ENCODE measurements at regions not wholly inside any gene's neighbourhood (a gene's known extent, or its start where the extent isn't known, plus 50 kb on each side); places are given as distances from the start of the nearest gene placed in this dataset.
"Not testable (repeated sequence)": the region's sequence is repeated elsewhere in the genome, so short reads cannot be mapped to it uniquely, and the experiment has no call there.

- DNase-seq, result not testable (repeated sequence)
These were observed 338.1 kb downstream of the ANAPC1 start for GRCh38 chr2:111545723-111546431.

GRCh38 chr2:111546578-111546977 is 337.4 kb downstream of the ANAPC1 start:
- not testable (repeated sequence) for DNase-seq

- DNase-seq, result not testable (repeated sequence)
These were observed 334.8 kb downstream of the ANAPC1 start for GRCh38 chr2:111549174-111549573.

DNA sequence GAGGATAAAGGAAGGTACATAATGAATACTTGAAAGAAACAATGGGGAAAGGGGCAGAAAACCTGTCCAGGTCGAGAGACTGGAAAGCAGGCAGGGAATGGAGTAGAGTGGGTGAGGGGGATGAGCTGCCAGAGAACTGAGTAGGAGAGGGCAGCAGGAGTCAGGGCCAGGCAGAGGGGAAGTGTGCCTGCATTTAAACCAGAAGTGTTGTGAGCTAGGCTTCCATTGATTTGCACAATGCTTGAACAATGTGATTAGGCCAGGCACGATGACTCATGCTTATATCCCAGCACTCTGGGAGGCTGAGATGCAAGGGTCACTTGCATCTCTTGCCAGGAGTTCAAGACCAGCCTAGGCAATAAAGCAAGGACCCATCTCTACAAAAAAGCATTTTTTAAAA is 332.6 kb downstream of the ANAPC1 start:
- DNase-seq, result not testable (repeated sequence)

DNA sequence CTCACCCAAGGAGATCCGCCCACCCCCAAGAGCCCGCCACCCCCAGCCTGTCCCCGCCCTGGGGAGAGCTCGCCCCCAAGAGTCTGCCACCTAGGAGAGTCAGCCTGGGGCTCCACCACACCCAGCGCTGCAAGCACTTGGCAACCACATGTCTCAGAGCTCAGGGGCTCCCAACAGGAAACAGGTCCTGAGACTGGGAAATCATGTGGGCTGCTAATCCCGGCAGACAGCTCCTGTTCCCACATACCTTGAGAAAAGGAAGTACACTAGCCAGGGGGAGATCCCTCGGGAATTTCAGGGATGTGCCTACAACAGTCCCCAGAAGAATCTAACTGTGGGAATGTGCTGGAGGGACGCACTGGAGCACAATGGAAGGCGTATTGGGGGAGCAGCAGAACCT is 331.4 kb downstream of the ANAPC1 start:
- not testable (repeated sequence) for DNase-seq

DNA sequence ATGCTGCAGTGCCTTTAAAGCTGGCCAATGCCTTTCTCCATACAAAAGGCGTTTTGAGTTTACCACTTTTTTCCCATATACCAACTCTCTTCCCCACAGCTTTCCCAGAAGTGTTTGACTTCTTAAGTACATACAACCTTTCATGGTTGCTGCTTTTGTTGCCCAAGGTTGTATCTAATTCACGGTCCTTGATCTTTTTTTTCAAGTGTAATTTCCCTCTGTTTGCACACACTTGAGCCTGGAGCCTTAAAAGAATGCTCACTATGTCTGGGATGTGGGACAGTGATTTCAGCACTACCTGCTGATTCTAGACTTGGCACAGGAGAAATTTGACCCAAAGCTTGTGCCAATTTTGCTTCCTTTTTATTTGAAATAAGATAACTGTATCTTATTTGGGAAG is 324.7 kb downstream of the ANAPC1 start:
- DNase-seq, result not testable (repeated sequence)

GRCh38 chr2:111559814-111560213 is 324.2 kb downstream of the ANAPC1 start:
- DNase-seq, result not testable (repeated sequence)

- DNase-seq, result not testable (repeated sequence)
These were observed 317.9 kb downstream of the ANAPC1 start for GRCh38 chr2:111566068-111566467.

DNA sequence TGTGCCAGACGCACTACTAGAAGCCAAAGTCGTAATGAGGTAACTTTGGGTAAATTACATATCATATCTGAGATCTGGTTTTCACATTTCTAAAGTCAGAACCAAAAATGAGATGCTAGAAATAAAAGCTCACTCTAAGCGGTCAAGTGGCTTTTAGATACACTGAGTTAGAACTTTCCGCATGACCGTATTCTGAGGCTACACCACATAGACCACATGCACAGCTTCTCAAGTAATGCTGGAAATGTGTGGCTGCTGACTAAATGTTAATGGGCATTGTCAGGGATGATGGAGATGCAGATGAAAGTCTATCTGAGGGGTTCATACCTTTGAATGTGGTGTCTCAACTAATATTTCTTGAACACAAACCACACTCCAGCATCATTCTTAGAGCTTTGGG is 316.8 kb downstream of the ANAPC1 start:
- DNase-seq, result not testable (repeated sequence)

- not testable (repeated sequence) for DNase-seq
These were observed 314.4 kb downstream of the ANAPC1 start for GRCh38 chr2:111569356-111570199.

DNA sequence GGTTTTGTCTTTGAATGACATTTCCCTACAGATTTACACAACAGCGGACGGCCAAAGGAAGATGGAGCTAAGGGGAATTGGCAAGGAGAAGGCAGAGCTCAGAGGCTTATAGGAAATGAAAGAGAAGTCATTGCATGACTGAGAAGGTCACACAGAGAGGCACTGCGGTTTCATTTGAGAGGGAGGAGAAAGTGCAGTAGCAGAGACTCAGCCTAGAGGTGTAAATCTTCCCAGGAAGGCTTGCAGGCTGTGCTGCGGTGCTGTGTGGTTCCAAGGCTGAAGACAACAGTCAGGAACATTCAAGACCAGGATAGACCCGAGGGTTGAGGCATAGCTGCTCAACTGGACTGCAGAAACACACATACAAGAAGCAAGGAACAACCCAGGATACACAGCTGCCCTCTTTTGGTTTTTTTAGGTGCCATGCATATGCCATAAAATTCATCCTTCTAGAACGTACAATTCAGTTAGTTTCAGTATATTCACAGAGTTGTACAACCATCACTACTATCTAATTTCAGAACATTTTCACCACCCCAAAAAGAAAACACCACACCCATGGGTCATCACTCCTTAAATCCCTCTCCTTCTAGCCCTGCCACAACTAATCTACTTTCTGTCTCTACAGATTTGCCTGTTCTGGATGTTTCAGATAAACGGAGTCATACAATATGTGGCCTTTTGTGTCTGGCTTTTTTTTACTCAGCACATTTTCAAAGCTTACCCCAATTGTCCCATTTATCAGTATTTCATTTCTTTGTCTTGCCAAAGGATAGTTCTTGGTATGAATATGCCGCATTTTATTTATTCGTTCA is 313.5 kb downstream of the ANAPC1 start:
- not testable (repeated sequence) for DNase-seq

DNA sequence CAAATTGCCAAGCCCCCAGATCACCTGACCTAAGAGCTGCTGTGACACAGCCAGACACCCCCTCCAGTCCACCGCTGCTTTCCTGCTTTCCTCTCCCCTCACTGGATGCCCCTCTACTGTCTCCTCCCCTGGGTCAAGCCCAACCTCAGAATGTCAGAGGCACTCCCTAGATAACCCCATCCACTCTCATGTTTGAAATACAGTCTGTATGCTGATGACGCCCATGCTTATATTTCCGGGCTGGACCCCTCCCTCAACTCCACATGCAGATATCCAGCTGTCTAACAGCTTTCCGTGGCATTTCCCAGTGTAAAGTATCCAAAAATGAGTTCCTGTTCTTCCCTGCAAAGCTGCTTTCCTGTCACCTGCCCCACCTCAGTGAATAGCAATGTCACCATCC is 309.2 kb downstream of the ANAPC1 start:
- not testable (repeated sequence) for DNase-seq

DNA sequence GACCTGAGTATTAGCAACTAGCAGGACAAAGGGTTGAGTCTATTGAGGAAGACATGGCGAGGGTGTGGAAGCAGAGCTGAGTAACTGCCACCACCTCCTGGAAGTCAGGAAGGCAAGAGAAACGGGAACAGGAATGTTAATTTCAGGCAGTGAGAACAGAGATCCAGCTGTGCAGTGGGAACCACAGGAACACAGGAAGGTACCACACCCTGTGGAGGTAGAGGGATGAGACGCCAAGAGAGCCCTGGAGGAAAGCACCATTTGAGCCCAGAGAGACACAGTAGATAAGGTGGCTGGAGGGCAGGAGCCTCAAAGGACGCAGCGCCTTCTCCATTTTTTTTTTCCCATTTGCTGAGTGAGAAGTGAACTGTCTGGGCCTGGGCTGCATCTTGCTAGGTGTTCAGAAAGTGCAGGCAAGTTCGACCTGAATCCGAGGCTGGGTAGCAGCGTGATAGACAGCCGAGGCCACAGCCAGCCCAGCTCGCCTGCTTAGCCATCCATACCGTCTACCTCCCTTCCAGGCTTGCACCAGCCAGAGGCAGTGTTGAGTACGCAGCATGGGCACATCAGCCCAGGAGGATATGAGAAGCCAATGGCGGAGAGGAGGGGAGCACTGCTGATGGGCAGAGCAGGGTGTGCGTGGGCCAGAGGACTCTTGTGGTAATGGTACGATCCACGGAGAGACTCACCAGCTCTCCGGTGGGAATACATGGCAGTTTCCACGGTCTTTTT is 306.7 kb downstream of the ANAPC1 start:
- not testable (repeated sequence) for DNase-seq

GRCh38 chr2:111579500-111580134 is 304.4 kb downstream of the ANAPC1 start:
- DNase-seq, result not testable (repeated sequence)

DNA sequence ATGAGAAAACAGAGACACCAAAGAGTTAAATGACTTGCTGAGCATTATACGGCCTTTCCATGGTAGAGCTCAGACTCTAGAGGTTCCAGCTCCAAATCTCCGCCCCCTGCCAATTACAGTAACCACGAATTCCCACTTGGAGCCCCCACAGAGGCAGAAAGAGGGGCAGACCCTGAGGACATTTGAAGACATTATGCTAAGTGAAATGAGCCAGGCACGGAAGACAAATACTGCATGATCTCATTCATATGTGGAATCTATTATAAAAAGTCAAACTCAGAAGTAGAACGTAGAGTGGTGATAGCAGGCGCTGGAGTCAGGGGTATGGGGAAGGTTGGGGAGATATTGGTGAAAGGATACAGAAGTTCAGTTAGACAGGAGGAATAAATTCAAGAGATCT is 303.4 kb downstream of the ANAPC1 start:
- DNase-seq, result not testable (repeated sequence)

- not testable (repeated sequence) for DNase-seq
These were observed 301.9 kb downstream of the ANAPC1 start for GRCh38 chr2:111582090-111582489.

GRCh38 chr2:111583480-111583879 is 300.5 kb downstream of the ANAPC1 start:
- not testable (repeated sequence) for DNase-seq

- DNase-seq, result not testable (repeated sequence)
These were observed 299.5 kb downstream of the ANAPC1 start for GRCh38 chr2:111584540-111584939.

DNA sequence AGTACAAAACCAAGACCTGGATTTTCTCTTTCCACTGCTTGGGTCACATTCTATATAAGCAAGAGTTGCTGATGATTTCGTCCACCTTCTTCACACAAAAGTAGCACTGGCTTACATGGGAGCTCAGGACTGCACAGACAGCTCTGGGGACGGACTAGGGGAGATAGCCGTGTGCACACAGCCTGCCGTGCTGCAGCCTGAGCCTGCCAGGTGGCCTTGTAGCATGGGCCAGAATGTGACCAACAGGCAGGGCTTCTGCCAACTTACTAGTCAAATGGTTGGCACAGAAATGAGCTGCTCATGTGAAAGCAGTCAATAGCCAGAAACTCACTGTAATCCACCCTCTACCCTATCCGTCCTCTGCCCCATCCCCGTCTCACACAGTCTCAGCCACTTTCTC is 299.0 kb downstream of the ANAPC1 start:
- DNase-seq, result not testable (repeated sequence)

GRCh38 chr2:111586014-111586413 is 298.0 kb downstream of the ANAPC1 start:
- not testable (repeated sequence) for DNase-seq

GRCh38 chr2:111595072-111595471 is 288.9 kb downstream of the ANAPC1 start:
- DNase-seq, result not testable (repeated sequence)

Measured in activated naive CD4-positive, alpha-beta T cell (primary cell).